ENCODE measurements at regions not wholly inside any gene's neighbourhood (a gene's known extent, or its start where the extent isn't known, plus 50 kb on each side); places are given as distances from the start of the nearest gene placed in this dataset.

GRCh38 chr3:145767909-145768308 is 393.1 kb downstream of the PLOD2 start:
- DNase-seq, result no peak

GRCh38 chr3:145776782-145777408 is 384.1 kb downstream of the PLOD2 start:
- DNase-seq, result no peak

- DNase-seq, result no peak
Observed at GRCh38 chr3:145780301-145780700, 380.7 kb downstream of the PLOD2 start.

GRCh38 chr3:145785668-145786067 is 375.3 kb downstream of the PLOD2 start:
- DNase-seq, result no peak

DNA sequence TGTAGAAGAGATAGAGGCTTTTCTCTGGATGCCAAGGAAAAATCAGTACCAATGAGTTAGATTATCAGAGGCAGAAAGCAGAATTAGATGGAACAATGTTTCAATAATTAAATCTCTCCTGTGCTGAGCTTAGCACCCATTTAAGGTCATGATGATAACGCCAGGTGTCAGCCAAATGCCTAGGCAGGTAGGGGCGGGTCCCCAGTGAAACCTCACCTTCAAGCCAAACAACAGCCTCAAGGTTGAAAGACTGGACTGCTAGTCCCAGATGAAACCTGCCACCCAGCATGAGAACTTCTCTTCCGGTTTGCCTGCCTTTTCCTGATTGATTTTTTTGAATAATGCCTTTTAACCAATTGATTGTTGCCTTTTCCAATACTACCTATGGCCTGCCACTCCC is 363.0 kb downstream of the PLOD2 start:
- DNase-seq, result no peak

DNA sequence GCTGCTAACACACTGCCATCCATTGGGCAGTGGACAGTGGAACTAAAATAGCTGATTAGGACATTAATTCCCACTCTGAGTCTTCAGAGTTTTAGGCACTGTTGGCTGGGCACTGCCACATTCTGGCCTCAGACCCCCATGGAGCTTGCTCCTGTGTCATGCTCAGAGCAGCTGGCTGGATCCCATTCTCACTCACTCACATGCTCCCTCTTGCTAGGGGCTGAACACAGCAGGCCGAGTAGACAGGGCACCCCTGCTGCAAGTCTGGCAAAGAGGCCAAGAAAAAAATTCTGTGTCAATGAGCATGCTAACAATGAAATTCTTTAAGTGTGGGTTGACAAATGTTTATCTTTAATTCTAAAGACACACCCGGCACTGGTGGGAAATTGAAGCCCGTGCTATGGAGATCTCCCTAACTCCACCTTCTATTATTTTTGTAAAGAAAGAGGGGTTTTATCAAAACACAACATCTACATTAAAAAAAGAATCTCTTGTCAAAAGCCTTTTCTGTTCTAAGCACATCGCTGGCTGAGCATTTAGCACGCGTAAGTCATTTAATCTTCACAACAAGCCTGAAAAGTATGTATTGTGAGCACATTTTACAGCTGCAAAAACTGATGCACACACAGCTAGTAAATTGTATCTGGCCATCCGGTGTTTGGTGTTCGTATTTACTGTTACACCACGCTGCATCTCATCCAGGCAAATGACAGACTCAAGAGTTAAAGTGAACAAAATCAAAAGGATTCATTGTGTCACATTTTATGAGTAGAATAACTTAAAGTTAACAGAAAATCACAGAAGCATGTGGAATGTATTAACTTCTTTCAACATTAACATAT is 362.1 kb downstream of the PLOD2 start:
- no peak for DNase-seq

GRCh38 chr3:145801696-145802095 is 359.3 kb downstream of the PLOD2 start:
- DNase-seq, result no peak

- no peak for DNase-seq
Observed at GRCh38 chr3:145807990-145808389, 353.0 kb downstream of the PLOD2 start.

DNA sequence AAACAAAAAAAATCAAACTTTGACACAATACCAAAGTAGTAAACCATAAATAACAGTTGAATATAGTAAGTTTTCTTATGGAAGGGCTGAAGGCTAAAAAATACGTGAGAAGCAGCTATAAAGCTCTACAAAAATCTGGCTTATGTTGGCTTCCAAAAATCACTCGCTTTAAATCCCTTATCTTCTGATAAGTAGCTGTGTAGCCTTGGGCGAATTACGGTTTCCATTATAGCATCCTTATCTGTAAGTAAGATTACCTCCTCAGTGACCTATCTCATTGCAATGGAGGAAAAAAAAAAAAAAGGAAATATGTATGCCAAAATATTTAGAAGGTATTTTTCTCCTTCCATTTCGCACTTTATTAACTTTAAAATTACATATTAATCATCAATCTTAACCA is 348.6 kb downstream of the PLOD2 start:
- no peak for DNase-seq

- DNase-seq, result no peak
Observed at GRCh38 chr3:145815707-145816413, 345.1 kb downstream of the PLOD2 start.

DNA sequence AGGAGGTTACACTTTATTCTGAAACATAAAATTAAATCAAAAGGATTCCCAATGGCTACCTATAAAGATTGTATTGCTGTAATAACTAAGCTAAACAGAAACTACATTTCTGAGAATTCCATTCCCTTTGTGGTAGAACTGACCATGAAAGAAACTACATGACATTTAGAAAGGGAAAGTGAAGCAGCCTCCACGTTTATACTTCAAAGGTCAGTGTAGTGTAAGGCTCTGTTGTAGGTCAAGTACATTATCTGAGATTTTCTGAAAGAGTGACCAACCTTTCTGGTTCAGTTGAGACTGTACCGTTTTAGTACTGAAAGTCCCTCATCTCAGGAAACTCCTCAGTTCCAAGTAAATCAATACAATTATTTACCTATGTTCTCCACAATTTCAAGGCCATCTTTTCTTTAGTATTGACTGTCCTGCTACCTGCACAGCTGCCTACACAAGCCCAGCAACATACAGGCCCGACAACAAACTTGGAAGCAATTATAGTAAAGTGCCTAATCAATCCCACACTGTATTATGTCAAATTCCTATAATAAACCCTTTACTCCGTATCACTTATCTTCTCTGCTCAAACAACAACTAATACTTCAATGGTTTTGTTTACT is 343.0 kb downstream of the PLOD2 start:
- no peak for DNase-seq

GRCh38 chr3:145820170-145820569 is 340.8 kb downstream of the PLOD2 start:
- no peak for DNase-seq

DNA sequence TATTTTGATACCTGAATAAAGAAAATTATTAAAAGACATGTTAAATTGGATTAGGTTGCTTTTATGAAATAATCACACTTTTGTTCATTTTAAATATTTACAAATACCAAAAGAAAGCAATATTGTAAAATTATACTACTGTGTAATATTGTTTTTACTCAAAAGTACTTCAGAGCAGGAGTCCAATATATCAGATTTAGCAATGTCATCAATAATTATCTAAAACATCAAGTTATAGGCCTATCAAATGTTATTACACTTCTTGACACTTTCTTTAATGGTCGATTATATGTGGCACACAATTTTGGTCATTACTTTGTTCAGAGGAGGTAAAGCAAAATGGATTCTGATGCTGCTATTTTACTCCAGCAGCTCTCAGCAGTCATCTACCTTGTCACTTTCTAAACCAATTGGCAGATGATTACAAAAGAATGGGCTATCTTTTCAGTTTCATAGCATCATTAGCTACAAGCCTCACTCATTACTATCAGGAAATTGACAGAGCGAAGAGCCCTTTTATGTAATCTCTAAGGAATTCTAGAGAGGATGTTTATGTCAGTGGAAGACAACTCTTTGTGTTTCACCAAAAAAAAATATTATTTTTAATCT is 318.6 kb downstream of the PLOD2 start:
- no peak for DNase-seq

DNA sequence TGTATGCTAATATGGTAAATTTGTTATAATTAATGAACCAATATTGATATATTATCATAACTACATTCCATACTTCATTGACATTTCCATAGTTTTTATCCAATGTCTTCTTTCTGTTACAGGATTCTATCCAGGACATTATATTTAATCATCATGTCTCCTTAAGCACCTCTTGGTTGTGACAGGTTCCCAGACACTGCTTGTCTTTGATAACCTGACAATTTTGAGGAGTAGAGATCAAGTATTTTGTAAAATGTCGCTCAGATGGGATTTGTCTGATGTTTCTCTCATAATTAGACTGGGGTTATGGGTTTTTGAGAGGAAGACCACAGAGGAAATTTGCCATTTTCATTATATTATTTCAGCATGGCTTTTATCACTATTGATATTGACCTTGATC is 317.4 kb downstream of the PLOD2 start:
- no peak for DNase-seq

DNA sequence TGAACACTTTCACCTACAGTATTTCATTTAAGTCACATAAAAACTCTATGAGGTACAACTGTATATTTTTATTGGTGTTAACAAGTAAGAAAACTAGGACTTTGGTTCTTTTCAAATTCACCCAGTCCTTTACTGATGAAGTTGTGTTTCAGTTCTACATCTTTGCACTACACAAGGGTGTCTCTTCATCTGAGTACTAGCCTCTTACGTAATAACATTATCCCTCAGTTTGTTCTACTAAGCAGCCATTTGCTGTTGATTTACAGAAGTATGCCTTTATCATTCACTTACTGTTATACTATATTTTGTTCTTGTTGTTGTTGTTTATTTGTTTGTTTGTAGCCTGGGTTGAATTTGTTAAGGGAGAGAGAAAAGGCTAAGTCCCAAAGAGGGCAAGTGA is 311.9 kb downstream of the PLOD2 start:
- no peak for DNase-seq

- no peak for DNase-seq
Observed at GRCh38 chr3:145854499-145854898, 306.5 kb downstream of the PLOD2 start.

- DNase-seq, result no peak
Observed at GRCh38 chr3:145857956-145858355, 303.0 kb downstream of the PLOD2 start.

DNA sequence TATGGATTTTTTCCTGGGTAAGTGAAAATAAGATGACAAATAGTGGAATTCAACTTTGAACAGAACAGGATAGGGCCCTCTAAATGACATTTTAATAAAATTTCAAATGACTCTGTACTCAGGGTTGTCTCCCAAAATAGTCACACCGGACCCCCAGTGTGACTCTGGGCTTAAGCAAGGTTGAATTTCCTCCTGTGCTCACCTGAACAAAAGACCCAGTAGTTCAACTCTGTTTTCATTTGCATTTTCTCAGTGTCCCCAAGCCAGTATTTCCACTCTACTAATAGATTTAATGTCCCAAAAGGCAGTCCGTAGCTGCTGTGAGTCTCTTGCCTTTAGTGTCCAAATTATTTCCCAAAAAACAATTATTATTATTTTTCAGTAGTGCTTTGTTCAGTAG is 296.6 kb downstream of the PLOD2 start:
- DNase-seq, result no peak

- DNase-seq, result no peak
Observed at GRCh38 chr3:145865399-145866018, 295.5 kb downstream of the PLOD2 start.

- DNase-seq, result no peak
Observed at GRCh38 chr3:145869958-145870357, 291.0 kb downstream of the PLOD2 start.

GRCh38 chr3:145882436-145882835 is 278.5 kb downstream of the PLOD2 start:
- no peak for DNase-seq

DNA sequence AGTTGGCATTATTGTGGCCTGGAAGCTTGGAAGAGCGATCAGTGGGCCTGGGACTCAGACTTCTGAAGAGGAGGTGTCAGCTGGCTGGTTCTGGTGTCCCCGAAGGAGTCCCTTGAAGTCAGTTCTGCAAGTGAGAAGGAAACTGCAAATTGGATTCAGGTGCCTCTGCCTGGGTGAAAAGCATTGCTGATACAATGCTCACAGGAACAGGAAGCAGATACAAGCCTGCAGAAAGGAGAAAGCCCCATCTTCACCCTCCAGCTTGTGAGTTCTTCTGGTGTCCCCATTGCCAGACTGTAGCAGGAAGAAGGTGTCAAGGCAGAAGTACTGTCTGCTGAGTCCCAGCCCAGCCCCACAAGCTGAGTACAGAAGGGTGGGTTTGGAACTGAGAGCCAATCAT is 271.3 kb downstream of the PLOD2 start:
- no peak for DNase-seq

- DNase-seq, result no peak
Observed at GRCh38 chr3:145892869-145893268, 268.1 kb downstream of the PLOD2 start.

All from CD4-positive, alpha-beta T cell treated with Interleukin-21 for 1 hour (primary cell).